GM19397 (cell line): ENCODE measurements at regions not wholly inside any gene's neighbourhood (a gene's known extent, or its start where the extent isn't known, plus 50 kb on each side); places are given as distances from the start of the nearest gene placed in this dataset.

ENCODE experiments used
- ATAC-seq: cut with Tn5 transposase; IDR thresholded peaks from one replicate; pipeline ENCODE4 v1.9.1; 2021; ENCODE audit warnings: mild to moderate bottlenecking, moderate library complexity; ENCODE audit not compliant: unreplicated experiment

- ATAC-seq: no peak
Measured at GRCh38 chr11:32531528-32531927, 52.1 kb upstream of the EIF3M start.

GRCh38 chr11:32529994-32530588, 53.5 kb upstream of the EIF3M start:
- ATAC-seq: peak; percentile 98

DNA sequence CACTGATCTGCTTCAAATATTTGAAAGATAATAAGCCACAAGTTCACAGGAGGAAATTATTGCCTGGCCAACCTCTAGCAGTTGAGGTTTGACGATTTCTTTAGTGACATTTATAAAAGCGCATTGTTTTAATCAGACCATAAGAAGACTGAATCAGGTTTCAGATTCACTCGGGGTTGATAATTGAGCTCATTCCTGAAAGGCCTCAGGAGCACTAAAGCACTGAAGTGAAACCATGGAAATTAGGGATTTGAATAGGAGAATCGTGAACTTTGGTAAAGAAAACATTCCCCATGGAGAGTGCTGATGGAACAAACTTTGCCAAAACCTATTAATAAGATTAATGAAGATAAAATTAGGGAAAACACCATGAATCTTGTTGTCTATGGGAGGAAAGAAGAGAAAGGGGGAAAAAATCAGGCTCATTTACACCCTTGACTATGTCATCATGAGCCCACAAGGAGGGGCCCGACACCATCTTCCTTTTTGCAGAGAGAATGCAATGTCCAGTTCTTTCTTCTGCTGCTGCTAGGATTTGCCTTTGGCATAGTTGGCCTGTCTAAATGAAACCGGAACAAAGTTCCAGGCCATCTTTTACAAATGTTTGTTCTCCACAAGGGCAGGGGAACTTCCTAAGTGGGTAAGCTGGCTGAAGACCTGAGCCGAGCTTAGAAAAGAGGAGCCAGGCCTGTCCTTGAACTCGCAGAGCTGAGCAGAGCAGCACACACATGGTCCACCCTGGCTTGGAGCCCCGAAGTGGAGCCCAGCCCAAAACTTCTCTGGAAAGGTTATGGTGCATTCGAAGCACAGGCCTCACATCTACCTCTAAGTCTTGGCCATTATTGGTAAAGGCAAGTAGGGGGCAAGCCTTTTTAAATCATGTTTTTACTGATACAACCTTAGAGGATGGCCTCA, 56.1 kb upstream of the EIF3M start:
- ATAC-seq: no peak

DNA sequence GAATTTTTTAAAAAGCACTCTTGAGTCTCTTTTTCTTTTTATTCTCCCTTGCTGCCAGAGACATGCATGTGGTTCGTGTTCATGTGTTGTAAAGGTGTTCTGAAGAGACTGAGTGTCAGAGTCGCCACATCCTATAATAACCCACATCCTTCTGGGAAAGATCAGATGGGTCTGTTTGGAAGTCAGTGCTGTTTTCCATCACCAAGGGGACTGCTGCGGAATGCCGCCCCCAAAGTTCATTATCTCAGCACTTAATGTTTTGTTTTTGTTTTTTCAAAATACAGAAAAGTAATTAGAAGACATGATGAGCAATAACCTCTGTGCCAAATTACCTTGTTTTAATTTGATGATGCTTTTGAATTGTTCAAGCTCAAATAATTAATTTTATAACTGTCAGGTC, 56.9 kb upstream of the EIF3M start:
- ATAC-seq: no peak

GRCh38 chr11:32511926-32512325, 71.7 kb upstream of the EIF3M start:
- ATAC-seq: no peak

DNA sequence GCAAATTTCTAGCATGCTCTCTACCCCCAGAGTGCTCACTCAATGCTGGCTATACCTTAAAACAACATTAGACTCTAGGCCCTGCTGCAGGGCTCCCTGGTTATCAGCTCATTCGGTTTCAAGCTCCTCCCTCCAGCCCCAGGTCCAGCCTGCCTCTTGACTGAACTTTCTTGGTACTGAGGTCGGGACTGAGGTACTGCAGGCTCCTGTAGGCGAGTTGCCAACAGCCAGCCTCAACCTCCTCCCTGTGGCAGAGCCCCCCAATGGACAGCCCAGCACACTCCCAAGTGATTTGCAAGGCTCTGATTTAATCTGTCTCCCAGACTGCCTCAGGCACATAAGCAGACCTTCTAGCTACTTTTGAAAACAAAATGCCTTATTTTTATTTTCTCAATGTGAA, 73.6 kb upstream of the EIF3M start:
- no peak for ATAC-seq

GRCh38 chr11:32508780-32509179, 73.4 kb upstream of the WT1 start:
- no peak for ATAC-seq

DNA sequence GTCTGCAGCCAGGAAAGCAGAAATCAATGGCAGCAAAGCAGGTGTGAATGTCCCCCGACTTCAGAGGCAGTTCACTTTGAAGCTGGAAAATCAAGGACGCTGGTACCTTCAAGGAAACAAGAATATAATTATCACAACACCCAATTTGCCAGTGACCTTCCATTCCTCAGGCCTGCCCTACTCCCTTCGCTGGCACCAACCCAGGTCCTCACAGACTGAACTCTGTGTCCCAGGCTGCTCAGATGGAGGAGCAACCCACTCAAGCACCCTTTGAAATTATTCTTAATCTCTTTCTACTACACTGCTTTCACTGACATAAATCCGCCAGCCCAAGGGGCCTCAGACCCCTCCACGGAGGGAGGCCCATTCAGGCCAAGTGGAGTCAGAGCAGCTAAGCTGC, 64.7 kb upstream of the WT1 start:
- no peak for ATAC-seq

- no peak for ATAC-seq
Measured at GRCh38 chr11:32497951-32498350, 62.6 kb upstream of the WT1 start.

- no peak for ATAC-seq
Measured at GRCh38 chr11:32494629-32495028, 59.3 kb upstream of the WT1 start.

- ATAC-seq: no peak
Measured at GRCh38 chr11:32489464-32489863, 54.1 kb upstream of the WT1 start.

DNA sequence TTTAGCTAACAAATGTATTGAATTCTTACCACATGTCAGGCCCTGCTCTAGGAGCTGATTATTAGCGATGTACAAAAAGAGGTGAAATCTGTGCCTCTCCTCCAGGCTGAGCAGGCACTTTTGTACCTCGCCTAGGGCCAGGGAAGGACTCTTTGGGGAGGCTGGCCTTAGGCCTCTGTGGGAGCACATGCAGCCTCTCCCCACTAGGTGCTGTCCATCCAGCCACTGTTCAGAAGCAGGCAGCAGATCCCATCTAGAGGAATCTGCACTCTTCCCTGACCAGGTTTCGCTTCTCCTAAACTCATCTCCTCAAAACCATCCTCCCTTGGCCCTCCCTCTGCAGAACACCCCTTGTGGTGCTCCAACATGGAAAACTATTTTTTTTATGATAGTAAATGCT, 51.9 kb upstream of the WT1 start:
- ATAC-seq: no peak

GRCh38 chr11:32485733-32486132, 50.4 kb upstream of the WT1 start:
- no peak for ATAC-seq
